HEK293T (cell line): ENCODE measurements at regions not wholly inside any gene's neighbourhood (a gene's known extent, or its start where the extent isn't known, plus 50 kb on each side); places are given as distances from the start of the nearest gene placed in this dataset.

Source experiments
- ARNT ChIP-seq: fragments of 450-650 bp; IDR thresholded peaks from 2 replicates; pipeline ENCODE4 v1.6.1; 2017; ENCODE audit warnings: mild to moderate bottlenecking
- BHLHE40 ChIP-seq: fragments of 450-650 bp; IDR thresholded peaks from 2 replicates; pipeline ENCODE4 v1.6.1; 2016; ENCODE audit warnings: mild to moderate bottlenecking, moderate library complexity, borderline replicate concordance
- CTBP1 ChIP-seq: fragments of 450-650 bp; IDR thresholded peaks from 2 replicates; pipeline ENCODE4 v1.6.1; 2016; ENCODE audit warnings: borderline replicate concordance
- ELF4 ChIP-seq: fragments of 450-650 bp; IDR thresholded peaks from 2 replicates; pipeline ENCODE4 v1.6.1; 2017; ENCODE audit warnings: antibody characterized with exemption
- FOXA1 ChIP-seq: fragments of 450-650 bp; IDR thresholded peaks from 2 replicates; pipeline ENCODE4 v1.6.1; 2016; ENCODE audit warnings: mild to moderate bottlenecking
- FOXK2 ChIP-seq: fragments of 450-650 bp; IDR thresholded peaks from 2 replicates; pipeline ENCODE4 v1.6.1; 2016; ENCODE audit warnings: mild to moderate bottlenecking
- FOXM1 ChIP-seq: fragments of 450-650 bp; IDR thresholded peaks from 2 replicates; pipeline ENCODE4 v1.6.1; 2017; ENCODE audit warnings: mild to moderate bottlenecking, borderline replicate concordance
- HDGF ChIP-seq: fragments of 450-650 bp; IDR thresholded peaks from 2 replicates; pipeline ENCODE4 v1.6.1; 2017; ENCODE audit warnings: antibody characterized with exemption, borderline replicate concordance
- L3MBTL2 ChIP-seq: fragments of 450-650 bp; conservative IDR thresholded peaks from 2 replicates; pipeline ENCODE4 v1.6.1; 2016; ENCODE audit warnings: mild to moderate bottlenecking
- LEF1 ChIP-seq: fragments of 450-650 bp; IDR thresholded peaks from 2 replicates; pipeline ENCODE4 v1.6.1; 2017; ENCODE audit warnings: mild to moderate bottlenecking, borderline replicate concordance
- NFRKB ChIP-seq: fragments of 450-650 bp; IDR thresholded peaks from 2 replicates; pipeline ENCODE4 v1.6.1; 2016; ENCODE audit warnings: mild to moderate bottlenecking, moderate library complexity
- SP1 ChIP-seq: fragments of 450-650 bp; IDR thresholded peaks from 2 replicates; pipeline ENCODE4 v1.6.1; 2017

- no peak for TF ChIP-seq ARNT
- TF ChIP-seq FOXK2 = no peak
- no peak for TF ChIP-seq BHLHE40
- no peak for TF ChIP-seq LEF1
- no peak for TF ChIP-seq ELF4
- TF ChIP-seq FOXA1 = no peak
- TF ChIP-seq NFRKB = no peak
- TF ChIP-seq HDGF = no peak
- TF ChIP-seq SP1 = no peak
- no peak for TF ChIP-seq FOXM1
- TF ChIP-seq L3MBTL2 = no peak
- no peak for TF ChIP-seq CTBP1
Observed at GRCh38 chr12:34244608-34245007, 222.3 kb downstream of the ALG10 start.
